SU-DHL-6 (cell line): ENCODE measurements at regions not wholly inside any gene's neighbourhood (a gene's known extent, or its start where the extent isn't known, plus 50 kb on each side); places are given as distances from the start of the nearest gene placed in this dataset.

ENCODE experiments used
- CTCF ChIP-seq: fragments of 200-600 bp; sonication (generic); IDR thresholded peaks from one replicate; pipeline ENCODE4 v1.5.1; 2017; ENCODE audit warnings: antibody characterized with exemption, mild to moderate bottlenecking, low read length, moderate library complexity; ENCODE audit not compliant: insufficient read depth, poor library complexity, severe bottlenecking
- EZH2phosphoT487 ChIP-seq: fragments of 200-600 bp; sonication (generic), shearing (Covaris generic); conservative IDR thresholded peaks from 2 replicates; pipeline ENCODE4 v1.6.1; 2018; ENCODE audit warnings: mild to moderate bottlenecking, antibody characterized with exemption, low read length, moderate library complexity, mixed read lengths

- TF ChIP-seq CTCF (no peak), EZH2phosphoT487 (no peak)
Observed at GRCh38 chr10:129325893-129326292, 141.1 kb upstream of the MGMT start.
